ENCODE measurements at regions not wholly inside any gene's neighbourhood (a gene's known extent, or its start where the extent isn't known, plus 50 kb on each side); places are given as distances from the start of the nearest gene placed in this dataset.

GRCh38 chr9:108637340-108637739 lies 218.4 kb downstream of the ACTL7B start:
- Mint-ChIP-seq H3K27ac (ENCODE audit: unreplicated experiment) (no peak overlapping the region), H3K27me3 (ENCODE audit: unreplicated experiment) (peaks cover 42% of the 10 kb centered on the region), H3K9me3 (ENCODE audit: unreplicated experiment) (no peaks in the 10 kb centered on the region), H3K36me3 (ENCODE audit: unreplicated experiment) (no peaks in the 10 kb centered on the region), H3K4me1 (ENCODE audit: unreplicated experiment) (peaks cover 4% of the 10 kb centered on the region), H3K4me3 (ENCODE audit: unreplicated experiment) (no peak overlapping the region)
- DNase-seq (ENCODE audit: extremely low spot score, unreplicated experiment) = no peak
- TF ChIP-seq, protein P1, sequence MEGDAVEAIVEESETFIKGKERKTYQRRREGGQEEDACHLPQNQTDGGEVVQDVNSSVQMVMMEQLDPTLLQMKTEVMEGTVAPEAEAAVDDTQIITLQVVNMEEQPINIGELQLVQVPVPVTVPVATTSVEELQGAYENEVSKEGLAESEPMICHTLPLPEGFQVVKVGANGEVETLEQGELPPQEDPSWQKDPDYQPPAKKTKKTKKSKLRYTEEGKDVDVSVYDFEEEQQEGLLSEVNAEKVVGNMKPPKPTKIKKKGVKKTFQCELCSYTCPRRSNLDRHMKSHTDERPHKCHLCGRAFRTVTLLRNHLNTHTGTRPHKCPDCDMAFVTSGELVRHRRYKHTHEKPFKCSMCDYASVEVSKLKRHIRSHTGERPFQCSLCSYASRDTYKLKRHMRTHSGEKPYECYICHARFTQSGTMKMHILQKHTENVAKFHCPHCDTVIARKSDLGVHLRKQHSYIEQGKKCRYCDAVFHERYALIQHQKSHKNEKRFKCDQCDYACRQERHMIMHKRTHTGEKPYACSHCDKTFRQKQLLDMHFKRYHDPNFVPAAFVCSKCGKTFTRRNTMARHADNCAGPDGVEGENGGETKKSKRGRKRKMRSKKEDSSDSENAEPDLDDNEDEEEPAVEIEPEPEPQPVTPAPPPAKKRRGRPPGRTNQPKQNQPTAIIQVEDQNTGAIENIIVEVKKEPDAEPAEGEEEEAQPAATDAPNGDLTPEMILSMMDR (IDR thresholded peaks at IDR 0.05) = no peak

DNA sequence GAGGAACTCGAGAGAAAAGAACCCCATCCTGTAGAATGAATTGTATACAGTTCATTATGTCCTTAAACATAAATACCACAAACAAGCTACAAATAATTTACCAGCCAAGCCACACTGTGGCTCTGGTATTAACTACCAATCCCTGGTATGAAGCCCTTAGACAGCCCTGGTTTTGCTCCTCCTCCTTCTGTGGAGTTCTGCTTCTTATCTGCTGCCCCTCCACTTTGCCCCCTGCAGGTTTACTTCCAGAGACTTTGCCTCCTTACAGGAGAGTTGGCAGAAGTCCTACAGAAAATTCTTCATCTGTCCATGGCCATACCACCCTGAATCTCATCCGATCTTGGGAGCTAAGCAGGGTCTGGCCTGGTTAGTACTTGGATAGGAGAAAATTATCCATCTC lies 219.8 kb downstream of the ACTL7B start:
- Mint-ChIP-seq H3K4me3 (ENCODE audit: unreplicated experiment) (no peak overlapping the region), H3K27me3 (ENCODE audit: unreplicated experiment) (peaks cover 43% of the 10 kb centered on the region), H3K9me3 (ENCODE audit: unreplicated experiment) (no peaks in the 10 kb centered on the region), H3K4me1 (ENCODE audit: unreplicated experiment) (peaks cover 4% of the 10 kb centered on the region), H3K27ac (ENCODE audit: unreplicated experiment) (no peak overlapping the region), H3K36me3 (ENCODE audit: unreplicated experiment) (no peaks in the 10 kb centered on the region)
- TF ChIP-seq, protein P1 (IDR thresholded peaks at IDR 0.05) = no peak
- DNase-seq (ENCODE audit: extremely low spot score, unreplicated experiment) = no peak

GRCh38 chr9:108634672-108635462 lies 220.9 kb downstream of the ACTL7B start:
- Mint-ChIP-seq H3K27me3 (ENCODE audit: unreplicated experiment) (peaks cover 42% of the 10 kb centered on the region), H3K9me3 (ENCODE audit: unreplicated experiment) (no peaks in the 10 kb centered on the region), H3K4me1 (ENCODE audit: unreplicated experiment) (peaks cover 4% of the 10 kb centered on the region), H3K27ac (ENCODE audit: unreplicated experiment) (no peak overlapping the region), H3K36me3 (ENCODE audit: unreplicated experiment) (no peaks in the 10 kb centered on the region), H3K4me3 (ENCODE audit: unreplicated experiment) (no peak overlapping the region)
- no peak for DNase-seq (ENCODE audit: extremely low spot score, unreplicated experiment)
- TF ChIP-seq, protein P1 (IDR thresholded peaks at IDR 0.05) = no peak

DNA sequence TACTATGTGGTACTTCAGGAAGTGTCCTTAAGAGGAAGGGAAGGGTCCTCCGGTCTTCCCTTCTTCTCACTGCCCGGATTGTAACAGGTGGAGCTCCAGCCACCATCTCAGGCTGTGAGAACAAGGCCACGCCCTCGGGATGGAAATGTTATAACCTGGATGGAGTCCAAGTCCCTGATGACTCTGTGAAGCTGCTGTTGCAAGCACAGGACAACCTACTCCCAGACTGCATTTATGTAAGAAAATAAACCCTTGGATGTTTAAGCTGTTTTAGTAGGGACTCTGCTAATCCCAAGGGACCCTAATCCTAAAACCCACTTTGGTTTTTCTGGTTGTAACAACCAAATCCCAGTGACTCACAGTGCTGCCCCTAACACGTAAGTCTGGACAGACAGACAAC lies 221.6 kb downstream of the ACTL7B start:
- TF ChIP-seq, protein P1 (IDR thresholded peaks at IDR 0.05) = no peak
- Mint-ChIP-seq H3K27me3 (ENCODE audit: unreplicated experiment) (peaks cover 44% of the 10 kb centered on the region), H3K27ac (ENCODE audit: unreplicated experiment) (no peak overlapping the region), H3K4me3 (ENCODE audit: unreplicated experiment) (no peak overlapping the region), H3K36me3 (ENCODE audit: unreplicated experiment) (no peaks in the 10 kb centered on the region), H3K4me1 (ENCODE audit: unreplicated experiment) (peaks cover 4% of the 10 kb centered on the region), H3K9me3 (ENCODE audit: unreplicated experiment) (no peaks in the 10 kb centered on the region)
- DNase-seq (ENCODE audit: extremely low spot score, unreplicated experiment) = no peak

DNA sequence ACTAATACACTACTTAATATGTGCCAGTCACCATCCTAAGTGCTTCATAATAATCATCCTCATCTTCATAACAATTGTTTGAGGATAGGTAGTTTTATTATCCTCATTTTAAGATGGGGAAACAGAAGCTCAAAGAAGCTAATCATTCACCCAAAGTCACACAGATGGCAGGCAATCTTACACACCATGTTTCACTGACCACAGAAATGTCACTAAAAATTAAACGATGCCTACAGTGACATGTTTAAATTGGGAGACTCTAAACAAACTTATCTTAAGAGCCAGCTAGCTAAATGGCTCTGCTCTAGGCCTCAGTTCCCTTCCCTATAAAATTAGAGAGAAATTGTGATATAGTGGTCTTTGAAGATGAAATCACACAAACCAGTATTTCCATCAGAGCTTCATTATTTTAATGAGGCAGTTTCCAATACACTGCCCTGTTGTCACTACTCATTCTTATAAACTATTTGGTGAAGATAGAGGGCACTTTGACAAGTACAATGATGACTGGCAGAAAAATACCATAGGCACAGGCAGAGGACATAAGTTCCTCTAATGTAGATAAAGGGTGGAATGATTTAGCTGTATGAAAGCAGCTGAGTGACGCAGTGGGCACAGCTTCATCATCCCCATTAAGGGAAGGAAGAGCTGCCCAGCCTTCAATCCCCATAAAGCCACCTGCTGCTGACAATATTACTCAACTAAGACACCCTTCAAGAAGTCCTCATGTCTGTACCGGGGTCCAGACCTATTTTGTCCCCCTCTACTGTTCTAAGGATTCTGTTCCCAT lies 224.1 kb downstream of the ACTL7B start:
- H3K4me1 Mint-ChIP-seq (ENCODE audit: unreplicated experiment) = peaks cover 4% of the 10 kb centered on the region
- no peaks in the 10 kb centered on the region for H3K36me3 Mint-ChIP-seq (ENCODE audit: unreplicated experiment)
- no peaks in the 10 kb centered on the region for H3K9me3 Mint-ChIP-seq (ENCODE audit: unreplicated experiment)
- TF ChIP-seq, protein P1 (IDR thresholded peaks at IDR 0.05) = no peak
- peaks cover 34% of the 10 kb centered on the region for H3K27me3 Mint-ChIP-seq (ENCODE audit: unreplicated experiment)
- no peak overlapping the region for H3K27ac Mint-ChIP-seq (ENCODE audit: unreplicated experiment)
- H3K4me3 Mint-ChIP-seq (ENCODE audit: unreplicated experiment) = no peak overlapping the region
- no peak for DNase-seq (ENCODE audit: extremely low spot score, unreplicated experiment)

Data from osteocyte (in vitro differentiated cells).